Mesendoderm (in vitro differentiated cells): ENCODE measurements at regions not wholly inside any gene's neighbourhood (a gene's known extent, or its start where the extent isn't known, plus 50 kb on each side); places are given as distances from the start of the nearest gene placed in this dataset.

Experiments
- DNase-seq: peaks from one replicate; pipeline ENCODE4 v3.0.0; 2013
- H2AK5ac ChIP-seq: 2 replicates; pipeline ENCODE4 v1.6.1; 2013; ENCODE audit warnings: low read length, inconsistent platforms
- H2BK120ac ChIP-seq: 2 replicates; pipeline ENCODE4 v1.6.1; 2013; ENCODE audit warnings: low read depth, mild to moderate bottlenecking, low read length, moderate library complexity, mixed read lengths
- H2BK15ac ChIP-seq: replicated peaks from 2 replicates; pipeline ENCODE4 v1.6.1; 2013; ENCODE audit warnings: low read depth, mild to moderate bottlenecking, moderate library complexity
- H2BK5ac ChIP-seq: 2 replicates; pipeline ENCODE4 v1.6.1; 2013; ENCODE audit warnings: low read length, inconsistent platforms
- H3K18ac ChIP-seq: 2 replicates; pipeline ENCODE4 v1.6.1; 2013; ENCODE audit warnings: mild to moderate bottlenecking, low read length, mixed read lengths
- H3K23ac ChIP-seq: one replicate; pipeline ENCODE4 v1.6.1; 2013; ENCODE audit warnings: low read length
- H3K27ac ChIP-seq: 2 replicates; pipeline ENCODE4 v1.5.1; 2013; ENCODE audit warnings: low read depth, mild to moderate bottlenecking, inconsistent platforms, low read length, moderate library complexity
- H3K27me3 ChIP-seq: 2 replicates; pipeline ENCODE4 v1.6.1; 2013; ENCODE audit warnings: low read length, control low read depth, mild to moderate bottlenecking, inconsistent platforms; ENCODE audit not compliant: insufficient read depth, poor library complexity
- H3K36me3 ChIP-seq: 2 replicates; pipeline ENCODE4 v1.6.1; 2013; ENCODE audit warnings: low read length, inconsistent platforms; ENCODE audit not compliant: control insufficient read depth, insufficient read depth
- H3K4ac ChIP-seq: one replicate; pipeline ENCODE4 v1.6.1; 2013; ENCODE audit warnings: low read depth, mild to moderate bottlenecking, low read length, moderate library complexity
- H3K4me1 ChIP-seq: 2 replicates; pipeline ENCODE4 v1.6.1; 2013; ENCODE audit warnings: low read depth, low read length, inconsistent platforms; ENCODE audit not compliant: control insufficient read depth
- H3K4me2 ChIP-seq: 2 replicates; pipeline ENCODE4 v1.6.1; 2013; ENCODE audit warnings: low read length
- H3K4me3 ChIP-seq: 2 replicates; pipeline ENCODE4 v1.5.1; 2013; ENCODE audit warnings: mild to moderate bottlenecking, low read length
- H3K56ac ChIP-seq: one replicate; pipeline ENCODE4 v1.6.1; 2013; ENCODE audit warnings: low read length
- H3K79me1 ChIP-seq: 2 replicates; pipeline ENCODE4 v1.6.1; 2013; ENCODE audit warnings: low read length, inconsistent platforms
- H3K79me2 ChIP-seq: 2 replicates; pipeline ENCODE4 v1.6.1; 2013; ENCODE audit warnings: mild to moderate bottlenecking, low read length; ENCODE audit not compliant: control insufficient read depth, insufficient read depth
- H3K9ac ChIP-seq: 2 replicates; pipeline ENCODE4 v1.6.1; 2013; ENCODE audit warnings: low read length, inconsistent platforms
- H4K5ac ChIP-seq: one replicate; pipeline ENCODE4 v1.6.1; 2013; ENCODE audit warnings: low read length
- H4K8ac ChIP-seq: one replicate; pipeline ENCODE4 v1.6.1; 2013; ENCODE audit warnings: low read depth, mild to moderate bottlenecking, control low read depth, low read length, moderate library complexity
- WGBS: extraction: QIAGEN DNeasy Blood & Tissue Kit; methylation state at CpG from one replicate; pipeline ENCODE4 v1.1.7; 2013; ENCODE audit warnings: low lambda C conversion rate, missing lambda C conversion rate; ENCODE audit not compliant: insufficient coverage; ENCODE audit errors: extremely low coverage; 5-methylcytosine and 5-hydroxymethylcytosine counted together

GRCh38 chr10:2576892-2577291 is 490.5 kb upstream of the PFKP start:
- no peaks in the 10 kb centered on the region for H3K79me1 ChIP-seq
- H3K36me3 ChIP-seq = no peaks in the 10 kb centered on the region
- no peak overlapping the region for H3K4me3 ChIP-seq
- no peak overlapping the region for H2BK5ac ChIP-seq
- H3K4me1 ChIP-seq = peaks cover 1% of the 10 kb centered on the region
- H3K56ac ChIP-seq = no peak overlapping the region
- DNase-seq = peak; percentile 25
- H3K4ac ChIP-seq = no peak overlapping the region
- no peak overlapping the region for H4K8ac ChIP-seq
- H3K9ac ChIP-seq = no peak overlapping the region
- no peak overlapping the region for H3K18ac ChIP-seq
- no peak overlapping the region for H2BK120ac ChIP-seq
- no CpG with 5 or more reads among the region's 3 CpGs for WGBS
- H2AK5ac ChIP-seq = no peak overlapping the region
- no peak overlapping the region for H3K27ac ChIP-seq
- H3K79me2 ChIP-seq = no peaks in the 10 kb centered on the region
- no peak overlapping the region for H2BK15ac ChIP-seq
- no peak overlapping the region for H4K5ac ChIP-seq
- no peak overlapping the region for H3K23ac ChIP-seq
- no peak overlapping the region for H3K4me2 ChIP-seq
- H3K27me3 ChIP-seq = no peaks in the 10 kb centered on the region

DNA sequence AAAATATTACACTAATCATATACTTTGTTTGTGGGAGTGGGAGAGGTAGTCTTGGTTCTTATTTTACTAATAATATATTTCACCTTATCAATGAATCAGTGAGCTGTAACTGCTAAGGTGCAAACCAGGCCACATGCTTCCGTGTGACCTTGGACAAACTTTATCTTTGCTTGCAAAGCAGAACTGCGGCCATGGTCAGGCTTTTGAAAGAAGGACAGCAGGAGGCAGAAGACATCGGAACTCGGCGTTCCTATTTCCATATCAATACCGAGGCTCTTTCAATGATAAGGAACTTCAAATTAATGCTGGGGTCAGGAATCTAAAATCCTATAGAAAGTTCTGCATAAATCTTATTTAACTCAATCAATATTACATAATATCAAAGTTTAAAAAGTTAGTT is 491.9 kb upstream of the PFKP start:
- Histone ChIP-seq H3K4ac (no peak overlapping the region), H3K79me2 (no peaks in the 10 kb centered on the region), H3K18ac (no peak overlapping the region), H3K56ac (no peak overlapping the region), H2BK120ac (no peak overlapping the region), H3K79me1 (no peaks in the 10 kb centered on the region), H3K4me1 (peaks cover 1% of the 10 kb centered on the region), H3K9ac (no peak overlapping the region), H3K27me3 (no peaks in the 10 kb centered on the region), H4K5ac (no peak overlapping the region), H3K4me2 (no peak overlapping the region), H3K36me3 (no peaks in the 10 kb centered on the region), H3K4me3 (no peak overlapping the region), H4K8ac (no peak overlapping the region), H3K23ac (no peak overlapping the region), H2BK15ac (no peak overlapping the region), H2AK5ac (no peak overlapping the region), H3K27ac (no peak overlapping the region), H2BK5ac (no peak overlapping the region)
- peak; percentile 18 for DNase-seq
- WGBS = no CpG with 5 or more reads among the region's 6 CpGs

DNA sequence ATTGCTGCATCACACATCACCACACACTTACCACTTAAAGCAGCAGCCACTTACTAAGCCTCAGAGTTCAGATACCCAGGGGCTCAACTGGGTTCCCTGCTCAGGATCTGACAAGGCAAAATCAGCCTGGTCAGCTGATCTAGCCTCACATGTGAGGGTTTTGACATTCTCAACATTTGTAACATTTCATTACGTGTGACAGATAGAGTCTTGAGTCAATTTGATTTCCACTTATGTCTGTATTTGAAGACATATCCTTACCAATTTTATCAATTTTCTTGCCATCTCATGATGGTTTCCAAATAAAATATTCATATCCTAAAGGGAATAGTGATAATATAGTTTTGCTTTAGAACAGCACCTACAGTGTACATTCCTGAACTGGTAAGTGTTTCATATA is 494.7 kb upstream of the PFKP start:
- WGBS = no CpG with 5 or more reads among the region's 1 CpG

GRCh38 chr10:2556883-2557282 is 510.5 kb upstream of the PFKP start:
- H2AK5ac ChIP-seq = no peak overlapping the region
- no peak overlapping the region for H3K56ac ChIP-seq
- no peak overlapping the region for H2BK5ac ChIP-seq
- no CpG with 5 or more reads among the region's 1 CpG for WGBS
- H3K36me3 ChIP-seq = no peaks in the 10 kb centered on the region
- H3K18ac ChIP-seq = no peak overlapping the region
- H3K79me1 ChIP-seq = no peaks in the 10 kb centered on the region
- H3K27me3 ChIP-seq = no peaks in the 10 kb centered on the region
- no peak overlapping the region for H3K27ac ChIP-seq
- no peak overlapping the region for H4K5ac ChIP-seq
- H3K9ac ChIP-seq = no peak overlapping the region
- H4K8ac ChIP-seq = no peak overlapping the region
- H3K4ac ChIP-seq = no peak overlapping the region
- no peak overlapping the region for H2BK120ac ChIP-seq
- no peak overlapping the region for H2BK15ac ChIP-seq
- H3K23ac ChIP-seq = no peak overlapping the region
- H3K79me2 ChIP-seq = no peaks in the 10 kb centered on the region
- H3K4me2 ChIP-seq = no peak overlapping the region
- DNase-seq = no peak
- no peaks in the 10 kb centered on the region for H3K4me1 ChIP-seq
- H3K4me3 ChIP-seq = no peak overlapping the region

More for the DNA sequence above, 494.7 kb upstream of the PFKP start:
- H3K56ac ChIP-seq = no peak overlapping the region
- H3K36me3 ChIP-seq = no peaks in the 10 kb centered on the region
- H3K4ac ChIP-seq = no peak overlapping the region
- no peak overlapping the region for H2AK5ac ChIP-seq
- no peak overlapping the region for H2BK5ac ChIP-seq
- H3K4me1 ChIP-seq = peaks cover 1% of the 10 kb centered on the region
- no peak overlapping the region for H3K18ac ChIP-seq
- H3K4me3 ChIP-seq = no peak overlapping the region
- H3K79me2 ChIP-seq = no peaks in the 10 kb centered on the region
- H2BK15ac ChIP-seq = no peak overlapping the region
- no peaks in the 10 kb centered on the region for H3K79me1 ChIP-seq
- H3K27me3 ChIP-seq = no peaks in the 10 kb centered on the region
- H3K4me2 ChIP-seq = no peak overlapping the region
- H4K8ac ChIP-seq = no peak overlapping the region
- H3K9ac ChIP-seq = no peak overlapping the region
- no peak overlapping the region for H3K23ac ChIP-seq
- DNase-seq = peak; percentile 17
- H3K27ac ChIP-seq = no peak overlapping the region
- no peak overlapping the region for H2BK120ac ChIP-seq
- H4K5ac ChIP-seq = no peak overlapping the region

DNA sequence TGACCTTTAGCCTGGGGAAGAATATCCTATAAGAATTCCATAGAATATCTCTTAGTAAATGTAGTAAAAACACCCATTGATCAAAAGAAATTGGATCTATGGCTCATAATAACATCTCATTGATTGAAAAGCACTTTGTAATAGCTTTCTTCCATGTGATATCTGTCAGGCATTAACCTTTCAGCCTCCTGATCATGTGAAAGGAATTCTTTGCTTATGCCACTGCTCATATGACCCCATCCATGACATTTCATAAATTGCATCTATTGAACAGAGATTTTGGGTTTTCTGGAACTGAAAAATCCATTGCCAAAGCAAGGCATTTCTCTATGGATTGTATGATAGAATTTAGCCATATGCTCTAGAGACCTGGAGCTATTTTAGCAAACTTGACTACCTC is 519.3 kb upstream of the PFKP start:
- no peaks in the 10 kb centered on the region for H3K4me1 ChIP-seq
- H3K36me3 ChIP-seq = no peaks in the 10 kb centered on the region
- no peak overlapping the region for H2AK5ac ChIP-seq

GRCh38 chr10:2547606-2548005 is 519.7 kb upstream of the PFKP start:
- no peak overlapping the region for H3K4me3 ChIP-seq
- H3K36me3 ChIP-seq = no peaks in the 10 kb centered on the region
- no peaks in the 10 kb centered on the region for H3K79me1 ChIP-seq
- no CpG with 5 or more reads among the region's 4 CpGs for WGBS
- no peak overlapping the region for H2BK15ac ChIP-seq
- H2BK120ac ChIP-seq = no peak overlapping the region
- no peak overlapping the region for H2BK5ac ChIP-seq
- H2AK5ac ChIP-seq = no peak overlapping the region
- H3K27me3 ChIP-seq = no peaks in the 10 kb centered on the region
- H3K27ac ChIP-seq = no peak overlapping the region
- H3K56ac ChIP-seq = no peak overlapping the region
- H3K4ac ChIP-seq = no peak overlapping the region
- DNase-seq = no peak
- no peak overlapping the region for H3K23ac ChIP-seq
- H3K9ac ChIP-seq = no peak overlapping the region
- H4K5ac ChIP-seq = no peak overlapping the region
- H3K4me2 ChIP-seq = no peak overlapping the region
- no peaks in the 10 kb centered on the region for H3K79me2 ChIP-seq
- no peak overlapping the region for H4K8ac ChIP-seq
- H3K4me1 ChIP-seq = no peaks in the 10 kb centered on the region
- no peak overlapping the region for H3K18ac ChIP-seq

More for the DNA sequence above, 519.3 kb upstream of the PFKP start:
- Histone ChIP-seq H4K8ac (no peak overlapping the region), H3K18ac (no peak overlapping the region), H2BK5ac (no peak overlapping the region), H3K9ac (no peak overlapping the region), H3K79me1 (no peaks in the 10 kb centered on the region), H3K79me2 (no peaks in the 10 kb centered on the region), H2BK120ac (no peak overlapping the region), H2BK15ac (no peak overlapping the region), H3K4me2 (no peak overlapping the region), H3K56ac (no peak overlapping the region), H3K23ac (no peak overlapping the region), H4K5ac (no peak overlapping the region), H3K4ac (no peak overlapping the region), H3K27ac (no peak overlapping the region), H3K4me3 (no peak overlapping the region), H3K27me3 (no peaks in the 10 kb centered on the region)
- no peak for DNase-seq
